ENCODE measurements at regions not wholly inside any gene's neighbourhood (a gene's known extent, or its start where the extent isn't known, plus 50 kb on each side); places are given as distances from the start of the nearest gene placed in this dataset.

DNA sequence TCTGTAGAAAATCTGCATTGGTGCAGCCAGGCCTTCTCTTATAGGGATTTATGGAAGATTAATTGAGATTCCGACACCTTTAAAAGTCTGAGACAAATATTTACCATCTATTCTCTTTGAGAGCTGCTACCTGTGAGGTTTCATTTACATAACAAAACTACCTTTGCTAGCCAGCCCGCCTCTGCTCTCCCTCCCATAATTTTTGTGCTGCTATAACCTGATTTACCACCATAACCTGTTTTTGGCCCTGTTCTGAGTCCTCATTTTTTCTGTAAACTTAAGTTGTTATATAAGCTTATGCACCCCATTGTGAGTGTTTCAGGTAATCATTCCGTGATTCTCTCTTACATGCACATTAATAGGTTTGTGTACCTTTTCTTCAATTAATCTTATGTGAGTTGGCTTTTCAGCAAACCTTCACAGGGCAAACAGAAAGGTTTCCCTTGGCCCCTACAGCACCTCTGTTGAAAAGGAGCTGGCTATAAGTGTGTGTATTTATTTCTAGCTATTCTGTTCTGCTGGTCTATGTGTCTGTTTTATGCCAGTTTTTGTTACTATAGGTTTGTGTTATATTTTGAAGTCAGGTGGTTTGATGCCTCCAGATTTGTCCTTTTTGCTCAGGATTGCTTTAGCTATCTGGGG is 114.9 kb upstream of the XIRP2 start:
- RAD21 ChIA-PET (ENCODE audit: low non-redundant PET in 1 of 2, low total read pairs in 2 of 2, uncharacterized antibody in 2 of 2, unreplicated experiment in 2 of 2) = no interaction called here
- H3K79me2 ChIP-seq (ENCODE audit: insufficient read depth, low read length) = no peaks in the 10 kb centered on the region
- no peak overlapping the region for H3K27ac ChIP-seq (ENCODE audit: low read depth, low read length)
- H3K9ac ChIP-seq (ENCODE audit: low read length) = no peak overlapping the region
- intact Hi-C loops (cut with micrococcal nuclease) = no loop called here
- no peaks in the 10 kb centered on the region for H3K4me1 ChIP-seq (ENCODE audit: control insufficient read depth in 1 of 2, insufficient read depth in 2 of 2, low read length in 2 of 2)
- H3K27me3 ChIP-seq (ENCODE audit: insufficient read depth, low read length) = no peaks in the 10 kb centered on the region
- TF ChIP-seq EZH2phosphoT487 (IDR thresholded peaks at IDR 0.05; ENCODE audit: borderline replicate concordance) (no peak), JUND (IDR thresholded peaks at IDR 0.05) (no peak), SP1 (IDR thresholded peaks at IDR 0.05; ENCODE audit: low read depth) (no peak), ZFX (IDR thresholded peaks at IDR 0.05) (no peak), CEBPB (IDR thresholded peaks at IDR 0.05; ENCODE audit: low read depth) (no peak), TCF7L2 (IDR thresholded peaks at IDR 0.05; ENCODE audit: borderline replicate concordance, extremely low read depth, insufficient read depth, insufficient read length) (no peak), ZNF274 (IDR thresholded peaks at IDR 0.05; ENCODE audit: low read depth, low read length) (no peak), FOSL1 (IDR thresholded peaks at IDR 0.05; ENCODE audit: low read depth) (no peak), SRF (IDR thresholded peaks at IDR 0.05; ENCODE audit: low read depth) (no peak), YY1 (IDR thresholded peaks at IDR 0.05; ENCODE audit: extremely low read depth, insufficient replicate concordance, low read depth, low read length) (no peak)
- TF ChIP-seq, protein P1, sequence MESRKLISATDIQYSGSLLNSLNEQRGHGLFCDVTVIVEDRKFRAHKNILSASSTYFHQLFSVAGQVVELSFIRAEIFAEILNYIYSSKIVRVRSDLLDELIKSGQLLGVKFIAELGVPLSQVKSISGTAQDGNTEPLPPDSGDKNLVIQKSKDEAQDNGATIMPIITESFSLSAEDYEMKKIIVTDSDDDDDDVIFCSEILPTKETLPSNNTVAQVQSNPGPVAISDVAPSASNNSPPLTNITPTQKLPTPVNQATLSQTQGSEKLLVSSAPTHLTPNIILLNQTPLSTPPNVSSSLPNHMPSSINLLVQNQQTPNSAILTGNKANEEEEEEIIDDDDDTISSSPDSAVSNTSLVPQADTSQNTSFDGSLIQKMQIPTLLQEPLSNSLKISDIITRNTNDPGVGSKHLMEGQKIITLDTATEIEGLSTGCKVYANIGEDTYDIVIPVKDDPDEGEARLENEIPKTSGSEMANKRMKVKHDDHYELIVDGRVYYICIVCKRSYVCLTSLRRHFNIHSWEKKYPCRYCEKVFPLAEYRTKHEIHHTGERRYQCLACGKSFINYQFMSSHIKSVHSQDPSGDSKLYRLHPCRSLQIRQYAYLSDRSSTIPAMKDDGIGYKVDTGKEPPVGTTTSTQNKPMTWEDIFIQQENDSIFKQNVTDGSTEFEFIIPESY (IDR thresholded peaks at IDR 0.05; ENCODE audit: extremely low read depth, insufficient replicate concordance, low read length) = no peak
- TF ChIP-seq, protein P2, sequence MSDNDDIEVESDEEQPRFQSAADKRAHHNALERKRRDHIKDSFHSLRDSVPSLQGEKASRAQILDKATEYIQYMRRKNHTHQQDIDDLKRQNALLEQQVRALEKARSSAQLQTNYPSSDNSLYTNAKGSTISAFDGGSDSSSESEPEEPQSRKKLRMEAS (IDR thresholded peaks at IDR 0.05) = no peak
- TF ChIP-seq, protein P3, sequence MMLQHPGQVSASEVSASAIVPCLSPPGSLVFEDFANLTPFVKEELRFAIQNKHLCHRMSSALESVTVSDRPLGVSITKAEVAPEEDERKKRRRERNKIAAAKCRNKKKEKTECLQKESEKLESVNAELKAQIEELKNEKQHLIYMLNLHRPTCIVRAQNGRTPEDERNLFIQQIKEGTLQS (IDR thresholded peaks at IDR 0.05) = no peak
- TF ChIP-seq, protein P4, sequence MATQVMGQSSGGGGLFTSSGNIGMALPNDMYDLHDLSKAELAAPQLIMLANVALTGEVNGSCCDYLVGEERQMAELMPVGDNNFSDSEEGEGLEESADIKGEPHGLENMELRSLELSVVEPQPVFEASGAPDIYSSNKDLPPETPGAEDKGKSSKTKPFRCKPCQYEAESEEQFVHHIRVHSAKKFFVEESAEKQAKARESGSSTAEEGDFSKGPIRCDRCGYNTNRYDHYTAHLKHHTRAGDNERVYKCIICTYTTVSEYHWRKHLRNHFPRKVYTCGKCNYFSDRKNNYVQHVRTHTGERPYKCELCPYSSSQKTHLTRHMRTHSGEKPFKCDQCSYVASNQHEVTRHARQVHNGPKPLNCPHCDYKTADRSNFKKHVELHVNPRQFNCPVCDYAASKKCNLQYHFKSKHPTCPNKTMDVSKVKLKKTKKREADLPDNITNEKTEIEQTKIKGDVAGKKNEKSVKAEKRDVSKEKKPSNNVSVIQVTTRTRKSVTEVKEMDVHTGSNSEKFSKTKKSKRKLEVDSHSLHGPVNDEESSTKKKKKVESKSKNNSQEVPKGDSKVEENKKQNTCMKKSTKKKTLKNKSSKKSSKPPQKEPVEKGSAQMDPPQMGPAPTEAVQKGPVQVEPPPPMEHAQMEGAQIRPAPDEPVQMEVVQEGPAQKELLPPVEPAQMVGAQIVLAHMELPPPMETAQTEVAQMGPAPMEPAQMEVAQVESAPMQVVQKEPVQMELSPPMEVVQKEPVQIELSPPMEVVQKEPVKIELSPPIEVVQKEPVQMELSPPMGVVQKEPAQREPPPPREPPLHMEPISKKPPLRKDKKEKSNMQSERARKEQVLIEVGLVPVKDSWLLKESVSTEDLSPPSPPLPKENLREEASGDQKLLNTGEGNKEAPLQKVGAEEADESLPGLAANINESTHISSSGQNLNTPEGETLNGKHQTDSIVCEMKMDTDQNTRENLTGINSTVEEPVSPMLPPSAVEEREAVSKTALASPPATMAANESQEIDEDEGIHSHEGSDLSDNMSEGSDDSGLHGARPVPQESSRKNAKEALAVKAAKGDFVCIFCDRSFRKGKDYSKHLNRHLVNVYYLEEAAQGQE (IDR thresholded peaks at IDR 0.05; ENCODE audit: low read depth) = no peak
- peaks cover 3 to 4% of the 10 kb centered on the region in 2 experiments; a peak in 1 of 4 replicates for H3K9me3 ChIP-seq (ENCODE audit: control insufficient read depth in 1 of 2, insufficient read depth in 1 of 2, low read depth in 1 of 2, low read length in 2 of 2)
- POLR2A ChIA-PET = no interaction called here
- H2AFZ ChIP-seq (ENCODE audit: low read depth, low read length, poor library complexity, severe bottlenecking) = no peak overlapping the region
- H3K4me2 ChIP-seq (ENCODE audit: low read length) = no peak overlapping the region
- H3K36me3 ChIP-seq (ENCODE audit: control insufficient read depth in 1 of 2, insufficient read depth in 2 of 2, low read length in 2 of 2) = no peaks in the 10 kb centered on the region
- no peak for DNase-seq (ENCODE audit: low read depth, low spot score)
- H4K20me1 ChIP-seq (ENCODE audit: insufficient read depth) = no peaks in the 10 kb centered on the region
- CTCF ChIA-PET = no interaction called here
- no peak overlapping the region for H3K4me3 ChIP-seq (replicated peaks in 1 of 2; ENCODE audit: low read depth in 1 of 2, low read length in 2 of 2)
- H3K9me2 ChIP-seq (ENCODE audit: insufficient read depth) = no peaks in the 10 kb centered on the region
- no peak for ATAC-seq
- no TSS peak for BruUV-seq (replicated peaks)
